AG09319 (cell line): ENCODE measurements at regions not wholly inside any gene's neighbourhood (a gene's known extent, or its start where the extent isn't known, plus 50 kb on each side); places are given as distances from the start of the nearest gene placed in this dataset.
"Not testable (repeated sequence)": the region's sequence is repeated elsewhere in the genome, so short reads cannot be mapped to it uniquely, and the experiment has no call there.

Experiments
- DNase-seq: peaks from one replicate; pipeline ENCODE4 v3.0.0-alpha.2; 2010; ENCODE audit warnings: low read depth; ENCODE audit errors: extremely low read depth
- CTCF ChIP-seq: IDR thresholded peaks from 2 replicates; pipeline ENCODE4 v1.5.1; 2011; ENCODE audit warnings: low read depth, mild to moderate bottlenecking, inconsistent platforms, low read length, moderate library complexity

- DNase-seq = no peak
- no peak for TF ChIP-seq CTCF
Measured at GRCh38 chr1:112840631-112841624, 115.1 kb downstream of the SLC16A1 start.

- no peak for TF ChIP-seq CTCF
- no peak for DNase-seq
Measured at GRCh38 chr1:112836642-112837041, 119.4 kb downstream of the SLC16A1 start.

- DNase-seq = no peak
- TF ChIP-seq CTCF = no peak
Measured at GRCh38 chr1:112833806-112834205, 118.7 kb upstream of the PPM1J start.

- DNase-seq = not testable (repeated sequence)
Measured at GRCh38 chr1:112832259-112832658, 117.1 kb upstream of the PPM1J start.

GRCh38 chr1:112829691-112830090 lies 114.6 kb upstream of the PPM1J start:
- not testable (repeated sequence) for DNase-seq

GRCh38 chr1:112828716-112829115 lies 113.6 kb upstream of the PPM1J start:
- DNase-seq = no peak
- no peak for TF ChIP-seq CTCF

GRCh38 chr1:112827391-112827790 lies 112.3 kb upstream of the PPM1J start:
- DNase-seq = not testable (repeated sequence)

GRCh38 chr1:112826217-112826944 lies 111.2 kb upstream of the PPM1J start:
- TF ChIP-seq CTCF = no peak
- DNase-seq = no peak

GRCh38 chr1:112825563-112826216 lies 110.6 kb upstream of the PPM1J start:
- not testable (repeated sequence) for DNase-seq

- DNase-seq = not testable (repeated sequence)
Measured at GRCh38 chr1:112825075-112825474, 109.9 kb upstream of the PPM1J start.

GRCh38 chr1:112821307-112822063 lies 106.4 kb upstream of the PPM1J start:
- DNase-seq = not testable (repeated sequence)
